Fibroblast of lung (primary cell): ENCODE measurements at regions not wholly inside any gene's neighbourhood (a gene's known extent, or its start where the extent isn't known, plus 50 kb on each side); places are given as distances from the start of the nearest gene placed in this dataset.

Experiments
- CTCF ChIP-seq, 2 donors: IDR thresholded peaks in 1 of 2; conservative IDR thresholded peaks in 1 of 2; 1 replicate in 1 of 2; 2 replicates in 1 of 2; pipeline ENCODE4 v1.5.1; 2011 to 2012; ENCODE audit warnings: low read length in 2 of 2, control low read depth in 1 of 2, inconsistent platforms in 1 of 2, low read depth in 1 of 2, mild to moderate bottlenecking in 1 of 2
- EZH2 ChIP-seq: IDR thresholded peaks from 2 replicates; pipeline ENCODE4 v1.5.1; 2012; ENCODE audit warnings: low read length, control low read depth, mild to moderate bottlenecking; ENCODE audit errors: missing control alignments

DNA sequence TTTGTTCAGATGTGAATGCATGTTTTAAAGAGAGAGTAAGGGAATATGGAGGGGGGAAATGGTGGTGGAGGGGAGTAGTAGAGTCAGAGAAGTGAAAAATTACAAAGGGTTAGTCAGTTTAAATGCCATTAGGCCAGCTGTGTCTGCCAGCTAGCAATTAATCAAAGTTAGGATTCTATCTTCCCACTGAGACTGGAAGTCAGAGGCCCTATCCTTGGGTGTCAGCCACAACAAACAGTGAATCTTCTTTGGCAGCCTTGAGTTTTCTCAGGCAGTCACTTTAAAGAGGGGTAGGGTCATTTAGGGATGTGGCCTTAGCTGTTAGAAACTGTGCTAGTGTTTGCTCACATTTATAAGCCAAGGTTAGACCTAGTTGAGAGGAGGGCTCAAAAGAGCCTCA is 120.5 kb upstream of the BTBD3 start:
- TF ChIP-seq CTCF (conservative IDR thresholded peaks at IDR 0.05 in 1 of 2, IDR thresholded peaks at IDR 0.05 in 1 of 2; ENCODE audit: low read depth in 1 of 2, low read length in 2 of 2) = no peak
- no peak for TF ChIP-seq EZH2
